ENCODE measurements at regions not wholly inside any gene's neighbourhood (a gene's known extent, or its start where the extent isn't known, plus 50 kb on each side); places are given as distances from the start of the nearest gene placed in this dataset.

DNA sequence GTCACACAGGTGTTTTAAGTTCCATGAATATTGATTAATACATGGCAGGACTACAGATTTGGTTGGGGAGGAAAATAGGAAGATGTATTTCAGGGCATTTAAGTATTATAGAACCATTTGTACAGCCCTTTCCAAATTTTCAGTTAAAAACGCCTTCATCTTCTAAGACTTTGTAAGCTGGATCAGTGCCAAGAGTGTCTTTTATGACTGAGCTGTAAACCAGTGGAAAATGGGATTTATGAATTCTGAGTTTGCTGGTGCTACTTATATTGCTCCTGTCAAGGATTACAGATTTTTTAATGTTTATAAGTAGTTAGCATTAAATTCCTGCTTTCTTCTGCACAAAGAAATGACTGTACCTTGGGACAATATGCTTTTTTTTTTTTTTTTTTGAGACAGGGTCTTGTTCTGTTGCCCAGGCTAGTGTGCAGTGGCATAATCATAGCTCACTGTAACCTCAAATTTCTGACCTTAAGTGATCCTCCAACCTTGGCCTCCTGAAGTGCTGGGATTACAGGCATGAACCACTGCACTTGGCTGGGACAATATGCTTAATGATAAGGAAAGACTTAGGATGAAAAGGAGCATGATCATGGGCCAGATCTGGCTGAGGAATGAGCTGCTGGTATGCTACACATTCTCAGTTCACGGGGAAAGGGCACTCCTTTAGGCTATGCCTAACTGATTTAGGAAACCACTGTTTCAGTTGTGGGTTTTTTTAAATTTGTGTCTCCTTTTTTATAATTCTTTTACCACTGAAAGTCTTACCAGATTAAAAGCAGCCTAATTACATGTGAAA, 113.6 kb upstream of the MTNR1B start:
- no peaks in the 10 kb centered on the region for H4K20me1 ChIP-seq (ENCODE audit: control insufficient read depth, extremely low read depth, insufficient read depth, low read length)
- H3K27me3 ChIP-seq (ENCODE audit: control insufficient read depth, extremely low read depth, insufficient read depth, low read length) = peaks cover 13% of the 10 kb centered on the region
- H3K36me3 ChIP-seq (ENCODE audit: control insufficient read depth in 2 of 2, extremely low read depth in 1 of 2, insufficient read depth in 2 of 2, low read length in 2 of 2) = no peaks in the 10 kb centered on the region
- FAIRE-seq (no peak), DNase-seq (ENCODE audit: low read depth, low spot score) (no peak)
- H3K9me1 ChIP-seq (ENCODE audit: control insufficient read depth, extremely low read depth, insufficient read depth, low read length) = no peaks in the 10 kb centered on the region
- dilution Hi-C loops (cut with MboI; ENCODE audit: extremely low pct_ligation_motif_present, low sequenced_read_pairs) = no loop called here
- H3K27ac ChIP-seq (ENCODE audit: control insufficient read depth, insufficient read depth, low read length) = no peak overlapping the region
- H2AFZ ChIP-seq (ENCODE audit: control insufficient read depth, low read length) = no peak overlapping the region
- H3K4me1 ChIP-seq (ENCODE audit: control insufficient read depth, extremely low read depth, insufficient read depth, low read length) = peaks cover 10% of the 10 kb centered on the region
- TF ChIP-seq EZH2 (IDR thresholded peaks at IDR 0.05; ENCODE audit: low read length) = no peak
- TF ChIP-seq, protein P1, sequence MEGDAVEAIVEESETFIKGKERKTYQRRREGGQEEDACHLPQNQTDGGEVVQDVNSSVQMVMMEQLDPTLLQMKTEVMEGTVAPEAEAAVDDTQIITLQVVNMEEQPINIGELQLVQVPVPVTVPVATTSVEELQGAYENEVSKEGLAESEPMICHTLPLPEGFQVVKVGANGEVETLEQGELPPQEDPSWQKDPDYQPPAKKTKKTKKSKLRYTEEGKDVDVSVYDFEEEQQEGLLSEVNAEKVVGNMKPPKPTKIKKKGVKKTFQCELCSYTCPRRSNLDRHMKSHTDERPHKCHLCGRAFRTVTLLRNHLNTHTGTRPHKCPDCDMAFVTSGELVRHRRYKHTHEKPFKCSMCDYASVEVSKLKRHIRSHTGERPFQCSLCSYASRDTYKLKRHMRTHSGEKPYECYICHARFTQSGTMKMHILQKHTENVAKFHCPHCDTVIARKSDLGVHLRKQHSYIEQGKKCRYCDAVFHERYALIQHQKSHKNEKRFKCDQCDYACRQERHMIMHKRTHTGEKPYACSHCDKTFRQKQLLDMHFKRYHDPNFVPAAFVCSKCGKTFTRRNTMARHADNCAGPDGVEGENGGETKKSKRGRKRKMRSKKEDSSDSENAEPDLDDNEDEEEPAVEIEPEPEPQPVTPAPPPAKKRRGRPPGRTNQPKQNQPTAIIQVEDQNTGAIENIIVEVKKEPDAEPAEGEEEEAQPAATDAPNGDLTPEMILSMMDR (optimal IDR thresholded peaks at IDR 0.05 in 1 of 3, IDR thresholded peaks at IDR 0.05 in 1 of 3, conservative IDR thresholded peaks at IDR 0.05 in 1 of 3; ENCODE audit: extremely low read depth in 1 of 3, insufficient read depth in 2 of 3, low read length in 3 of 3) = no peak
- no peaks in the 10 kb centered on the region for H3K79me2 ChIP-seq (ENCODE audit: control insufficient read depth, insufficient read depth, low read length)
- no peak overlapping the region for H3K4me2 ChIP-seq (ENCODE audit: control insufficient read depth, extremely low read depth, insufficient read depth, low read depth, low read length)
- H3K9ac ChIP-seq (ENCODE audit: control insufficient read depth, extremely low read depth, insufficient read depth, low read length) = no peak overlapping the region
- no peaks in the 10 kb centered on the region for H3K9me3 ChIP-seq (ENCODE audit: control insufficient read depth, low read depth, low read length)
- H3K4me3 ChIP-seq (ENCODE audit: control insufficient read depth in 2 of 3, extremely low read depth in 1 of 3, insufficient read depth in 2 of 3, low read depth in 1 of 3, low read length in 3 of 3) = no peak overlapping the region

DNA sequence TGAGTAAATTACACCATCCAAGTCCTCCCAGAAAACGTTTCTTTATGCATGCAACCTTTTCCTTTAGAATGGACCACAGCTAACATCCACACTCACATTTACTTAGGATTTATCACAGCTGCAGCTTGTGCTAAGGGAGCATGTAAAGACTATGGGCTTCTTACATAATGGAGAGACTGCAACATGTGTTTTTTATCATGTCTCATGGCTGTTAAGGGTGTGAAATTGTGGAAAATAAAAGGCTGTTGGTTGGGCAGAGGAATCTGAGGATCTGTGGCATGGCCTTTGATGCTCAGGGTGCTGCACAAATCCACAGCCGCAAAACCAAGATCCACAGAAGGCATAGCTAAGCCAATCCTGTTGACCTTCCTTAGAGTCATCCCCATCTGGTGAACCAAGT, 112.0 kb upstream of the MTNR1B start:
- Histone ChIP-seq H2AFZ (ENCODE audit: control insufficient read depth, low read length) (no peak overlapping the region), H4K20me1 (ENCODE audit: control insufficient read depth, extremely low read depth, insufficient read depth, low read length) (no peaks in the 10 kb centered on the region)

More for the DNA sequence above, 112.0 kb upstream of the MTNR1B start:
- Histone ChIP-seq H3K9me3 (ENCODE audit: control insufficient read depth, low read depth, low read length) (no peaks in the 10 kb centered on the region), H3K4me1 (ENCODE audit: control insufficient read depth, extremely low read depth, insufficient read depth, low read length) (peaks cover 10% of the 10 kb centered on the region), H3K4me2 (ENCODE audit: control insufficient read depth, extremely low read depth, insufficient read depth, low read depth, low read length) (no peak overlapping the region), H3K79me2 (ENCODE audit: control insufficient read depth, insufficient read depth, low read length) (no peaks in the 10 kb centered on the region), H3K9ac (ENCODE audit: control insufficient read depth, extremely low read depth, insufficient read depth, low read length) (no peak overlapping the region), H3K36me3 (ENCODE audit: control insufficient read depth in 2 of 2, extremely low read depth in 1 of 2, insufficient read depth in 2 of 2, low read length in 2 of 2) (no peaks in the 10 kb centered on the region), H3K27me3 (ENCODE audit: control insufficient read depth, extremely low read depth, insufficient read depth, low read length) (peaks cover 13% of the 10 kb centered on the region), H3K27ac (ENCODE audit: control insufficient read depth, insufficient read depth, low read length) (no peak overlapping the region), H3K9me1 (ENCODE audit: control insufficient read depth, extremely low read depth, insufficient read depth, low read length) (no peaks in the 10 kb centered on the region), H3K4me3 (ENCODE audit: control insufficient read depth in 2 of 3, extremely low read depth in 1 of 3, insufficient read depth in 2 of 3, low read depth in 1 of 3, low read length in 3 of 3) (no peak overlapping the region)
- FAIRE-seq (no peak), DNase-seq (ENCODE audit: low read depth, low spot score) (no peak)
- dilution Hi-C loops (cut with MboI; ENCODE audit: extremely low pct_ligation_motif_present, low sequenced_read_pairs) = no loop called here
- TF ChIP-seq EZH2 (IDR thresholded peaks at IDR 0.05; ENCODE audit: low read length) = no peak
- TF ChIP-seq, protein P1 (optimal IDR thresholded peaks at IDR 0.05 in 1 of 3, IDR thresholded peaks at IDR 0.05 in 1 of 3, conservative IDR thresholded peaks at IDR 0.05 in 1 of 3; ENCODE audit: extremely low read depth in 1 of 3, insufficient read depth in 2 of 3, low read length in 3 of 3) = no peak

Data from keratinocyte (primary cell).